Retina (tissue), 1 donor: ENCODE measurements at regions not wholly inside any gene's neighbourhood (a gene's known extent, or its start where the extent isn't known, plus 50 kb on each side); places are given as distances from the start of the nearest gene placed in this dataset.
"Not testable (repeated sequence)": the region's sequence is repeated elsewhere in the genome, so short reads cannot be mapped to it uniquely, and the experiment has no call there.

Experiments used
- DNase-seq: peaks from one replicate; pipeline ENCODE4 v3.0.0-alpha.2; 2016

DNA sequence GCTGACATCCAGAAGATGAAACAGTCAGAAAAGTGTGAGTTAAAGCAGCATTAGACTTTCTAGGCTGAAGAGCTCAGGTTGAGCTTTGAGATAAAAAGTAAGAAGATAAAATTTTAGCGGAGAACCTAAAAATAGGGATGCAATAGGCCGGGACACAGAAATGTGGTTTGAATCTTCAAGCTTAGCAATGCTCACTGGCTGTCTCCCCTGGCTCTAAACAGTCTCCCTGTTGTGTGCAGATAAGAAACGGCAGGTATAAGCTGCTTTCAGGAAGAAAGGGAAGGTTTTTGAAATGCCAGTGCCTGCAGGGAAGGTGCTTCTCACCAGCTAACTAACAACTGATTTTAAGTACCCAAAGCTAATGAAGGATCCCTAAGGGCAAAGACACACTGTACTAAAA, 718.7 kb upstream of the SGO1 start:
- DNase-seq: no peak

DNA sequence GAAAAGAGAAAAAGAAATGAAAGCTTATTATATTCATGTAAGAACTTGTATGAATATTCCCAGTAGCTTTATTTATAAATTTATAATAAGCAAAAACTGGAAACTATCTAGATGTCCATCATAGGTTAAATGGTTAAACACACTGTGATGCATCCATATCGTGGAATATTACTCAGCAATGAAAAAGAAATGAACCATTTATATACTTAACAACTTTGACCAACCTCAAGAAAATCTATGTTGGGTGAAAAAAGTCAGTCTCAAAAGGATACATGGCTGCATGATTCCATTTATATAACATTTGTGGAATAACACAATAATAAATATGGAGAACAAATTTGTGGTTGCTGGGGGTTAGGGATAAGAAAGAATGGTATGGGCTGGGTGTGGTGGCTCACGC, 713.0 kb upstream of the SGO1 start:
- no peak for DNase-seq

DNA sequence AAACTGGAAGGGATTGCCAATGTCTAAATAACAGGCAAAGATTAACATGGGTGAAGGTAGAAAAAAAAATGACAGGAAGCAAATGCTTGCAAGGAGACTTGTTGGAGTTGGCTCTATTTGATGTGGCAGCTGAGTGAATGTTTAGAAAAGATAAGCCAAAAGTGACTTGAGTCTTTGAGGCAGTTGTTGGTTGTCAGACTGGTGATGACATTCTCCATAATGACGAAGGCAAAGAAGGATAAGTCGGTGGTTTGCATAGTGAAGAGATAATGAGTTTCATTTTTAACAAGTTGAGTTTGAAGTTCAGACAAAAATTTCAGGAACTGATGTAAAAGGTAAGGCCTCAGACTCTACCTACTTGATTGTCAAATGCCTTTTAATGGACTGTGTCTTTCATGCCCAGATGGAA, 704.1 kb upstream of the SGO1 start:
- no peak for DNase-seq

DNA sequence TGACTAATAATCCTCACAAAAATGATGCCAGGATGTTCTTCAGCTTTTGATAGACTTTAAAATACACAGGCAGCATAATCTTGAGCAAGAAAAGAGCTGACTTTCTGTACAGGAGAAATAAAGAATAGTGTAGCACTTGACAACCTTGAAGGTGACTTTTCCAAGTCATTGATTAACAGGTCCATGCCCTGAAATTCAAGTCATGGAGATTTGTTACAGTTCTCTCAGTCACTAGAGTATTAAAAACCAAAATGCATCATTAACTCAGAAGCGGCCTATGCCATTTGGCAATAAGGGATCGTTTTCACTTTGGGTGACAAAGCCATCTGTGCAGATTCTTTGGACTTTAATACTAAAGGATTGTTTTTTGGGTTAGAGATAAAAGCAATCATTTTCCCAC, 692.7 kb upstream of the SGO1 start:
- DNase-seq: no peak

- no peak for DNase-seq
Measured at GRCh38 chr3:20873235-20873634, 687.2 kb upstream of the SGO1 start.

- DNase-seq: no peak
Measured at GRCh38 chr3:20870106-20870899, 684.3 kb upstream of the SGO1 start.

- DNase-seq: no peak
Measured at GRCh38 chr3:20865803-20866202, 679.8 kb upstream of the SGO1 start.

- no peak for DNase-seq
Measured at GRCh38 chr3:20861454-20861853, 675.4 kb upstream of the SGO1 start.

GRCh38 chr3:20857636-20858035, 671.6 kb upstream of the SGO1 start:
- DNase-seq: no peak

- DNase-seq: no peak
Measured at GRCh38 chr3:20853890-20854289, 667.9 kb upstream of the SGO1 start.

- DNase-seq: no peak
Measured at GRCh38 chr3:20852712-20853111, 666.7 kb upstream of the SGO1 start.

DNA sequence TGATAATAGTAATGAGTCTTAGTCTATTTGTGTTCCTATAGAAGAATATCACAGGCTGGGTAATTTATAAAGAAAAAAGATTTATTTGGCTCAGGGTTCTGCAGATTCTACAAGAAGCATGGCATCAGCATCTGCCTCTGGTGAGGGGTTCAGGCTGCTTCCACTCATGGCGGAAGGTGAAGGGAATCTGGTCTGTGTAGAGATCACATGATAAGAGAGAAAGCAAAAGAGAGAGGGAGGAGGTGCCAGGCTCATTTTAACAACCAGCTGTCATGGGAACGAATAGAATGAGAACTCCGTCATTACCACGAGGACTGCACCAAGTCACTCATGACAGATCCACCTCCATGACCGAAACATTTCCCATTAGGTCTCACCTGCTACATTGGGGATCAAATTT, 664.0 kb upstream of the SGO1 start:
- no peak for DNase-seq

DNA sequence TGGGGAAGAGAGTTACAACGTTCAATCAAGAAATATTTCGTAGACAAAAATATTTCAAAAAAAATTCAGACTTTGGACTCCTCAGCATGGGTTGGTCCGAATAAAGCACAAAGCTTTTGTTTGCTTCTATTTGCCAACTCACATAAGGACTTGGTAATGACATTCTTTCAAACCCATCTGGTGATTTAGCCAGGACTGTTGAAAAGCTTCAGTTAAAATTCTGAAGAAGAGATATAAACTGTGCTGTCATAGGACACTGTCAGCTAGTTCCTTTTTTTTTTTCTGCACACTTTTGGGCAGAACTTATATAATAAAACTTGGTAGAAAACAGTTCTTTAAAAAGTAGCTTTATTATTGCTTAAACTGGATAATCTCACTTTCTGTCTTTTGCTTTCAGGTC, 660.8 kb upstream of the SGO1 start:
- no peak for DNase-seq

- no peak for DNase-seq
Measured at GRCh38 chr3:20846066-20846465, 660.1 kb upstream of the SGO1 start.

DNA sequence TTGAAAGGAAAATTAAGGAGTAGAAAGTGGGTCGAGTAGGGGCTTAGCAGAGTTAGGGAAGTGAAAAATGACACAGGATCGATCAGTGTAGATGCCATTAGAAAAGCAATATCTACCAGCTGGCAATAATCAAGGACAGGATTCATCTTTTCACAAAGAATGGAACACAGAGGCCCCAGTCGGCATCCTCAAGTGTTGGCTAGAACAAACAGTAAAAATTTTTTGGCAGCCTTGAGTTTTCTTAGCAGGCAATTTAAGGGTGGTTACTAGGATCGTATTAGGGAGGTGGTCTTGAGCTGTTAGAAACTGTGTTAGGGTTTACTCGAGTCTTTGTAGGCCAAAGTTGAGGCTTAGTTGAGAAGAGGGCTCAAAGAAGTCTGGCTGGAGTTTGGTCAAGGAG, 658.8 kb upstream of the SGO1 start:
- DNase-seq: no peak

DNA sequence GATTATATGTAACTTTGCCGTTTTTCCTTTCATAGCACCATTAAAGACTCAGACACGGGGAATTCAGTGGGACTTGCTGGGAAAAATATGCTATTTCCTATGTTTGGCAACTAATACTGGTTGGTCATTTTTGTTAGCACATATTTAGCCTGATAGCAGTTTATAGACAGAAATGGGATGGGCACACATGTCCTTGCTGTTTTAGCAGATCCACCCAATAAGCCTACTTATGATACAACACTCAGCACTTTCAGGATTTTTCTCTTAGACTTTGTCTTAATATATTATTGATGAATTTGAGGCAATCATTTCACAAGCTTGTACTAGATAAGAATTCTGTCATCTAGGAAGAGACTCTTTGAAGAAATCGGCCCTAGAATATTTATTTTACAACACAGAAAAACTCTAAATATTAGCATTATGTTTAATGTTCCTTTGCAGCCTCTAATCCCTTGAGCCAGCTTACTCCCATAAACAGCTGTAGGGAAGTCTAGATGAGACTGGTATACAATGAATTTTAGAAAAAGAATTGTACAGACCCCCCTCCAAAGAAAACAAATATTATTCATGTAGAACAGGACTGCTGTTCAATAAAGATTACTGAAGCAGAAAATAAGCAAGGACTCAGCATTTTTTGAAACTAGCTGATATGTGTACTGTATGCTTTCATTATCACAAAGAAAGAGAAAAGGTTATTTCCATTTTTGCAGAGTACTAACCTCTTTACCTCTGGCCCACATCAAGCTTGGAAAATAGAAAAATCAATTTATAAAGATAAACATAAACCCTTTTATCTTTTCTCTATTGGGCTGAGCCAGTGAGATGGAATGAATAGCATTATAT, 656.8 kb upstream of the SGO1 start:
- DNase-seq: no peak

- DNase-seq: no peak
Measured at GRCh38 chr3:20842002-20842401, 656.0 kb upstream of the SGO1 start.

DNA sequence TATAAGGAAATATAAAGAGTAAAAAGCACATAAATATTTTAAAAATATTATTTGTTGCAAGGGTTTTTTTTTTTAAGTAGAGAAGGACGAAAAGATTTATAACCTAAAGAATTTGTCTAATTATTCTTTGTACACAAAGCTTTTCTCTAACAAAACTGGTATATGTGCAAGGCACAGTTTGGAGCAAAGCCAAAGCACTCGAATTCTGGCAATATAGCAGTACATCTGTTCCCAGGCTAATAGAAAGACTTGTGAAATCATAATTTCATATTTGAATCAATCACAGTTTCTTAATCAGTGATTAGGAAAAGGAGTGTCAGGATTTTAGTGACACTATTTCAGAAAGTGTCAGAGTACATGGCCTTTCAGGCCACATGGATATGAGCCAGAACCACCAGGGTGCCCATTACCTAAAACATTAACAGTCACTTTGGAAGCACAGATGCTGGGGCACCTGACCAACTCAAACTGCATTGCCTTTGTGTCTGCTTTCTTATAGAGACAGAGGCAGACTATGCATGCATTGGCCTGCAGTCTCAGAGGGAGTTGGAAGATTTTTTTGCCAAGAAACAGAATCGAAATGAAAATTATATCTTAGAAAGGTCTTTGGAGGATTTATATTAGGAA, 651.8 kb upstream of the SGO1 start:
- DNase-seq: no peak

- no peak for DNase-seq
Measured at GRCh38 chr3:20836801-20837200, 650.8 kb upstream of the SGO1 start.

GRCh38 chr3:20832963-20833362, 647.0 kb upstream of the SGO1 start:
- DNase-seq: no peak

DNA sequence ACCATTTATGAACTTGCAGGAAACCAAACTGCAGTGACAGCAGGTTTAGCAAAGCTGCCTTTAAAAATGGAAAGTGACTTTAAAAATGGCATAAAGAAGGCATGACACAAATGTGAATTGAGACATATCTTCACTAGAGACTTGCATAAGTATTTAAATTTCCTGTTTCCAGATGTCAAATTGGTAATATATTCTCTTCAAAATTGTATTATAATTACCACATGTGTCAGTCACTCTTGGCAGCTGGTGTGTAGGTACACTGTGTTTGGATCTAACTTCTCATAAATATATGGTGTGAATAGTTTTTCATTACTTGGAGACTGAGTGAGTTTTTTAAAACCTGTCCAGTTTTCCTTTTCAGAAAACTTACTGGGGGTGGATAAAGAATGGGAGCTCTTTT, 636.2 kb upstream of the SGO1 start:
- DNase-seq: no peak

DNA sequence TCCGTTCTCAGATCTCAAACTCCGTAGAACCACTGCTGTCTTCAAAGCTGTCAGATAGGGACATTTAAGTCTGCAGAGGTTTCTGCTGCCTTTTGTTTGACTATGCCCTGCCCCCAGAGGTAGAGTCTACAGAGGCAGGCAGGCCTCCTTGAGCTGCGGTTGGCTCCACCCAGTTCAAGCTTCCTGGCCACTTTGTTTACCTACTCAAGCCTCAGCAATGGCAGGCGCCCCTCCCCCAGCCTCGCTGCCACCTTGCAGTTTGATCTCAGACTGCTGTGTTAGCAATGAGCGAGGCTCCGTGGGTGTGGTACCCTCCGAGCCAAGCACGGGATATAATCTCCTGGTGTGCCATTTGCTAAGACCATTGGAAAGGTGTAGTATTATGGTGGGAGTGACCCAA, 634.9 kb upstream of the SGO1 start:
- not testable (repeated sequence) for DNase-seq

- DNase-seq: no peak
Measured at GRCh38 chr3:20811631-20812030, 625.6 kb upstream of the SGO1 start.

- no peak for DNase-seq
Measured at GRCh38 chr3:20811006-20811405, 625.0 kb upstream of the SGO1 start.
